Neural cell (in vitro differentiated cells): ENCODE measurements at regions not wholly inside any gene's neighbourhood (a gene's known extent, or its start where the extent isn't known, plus 50 kb on each side); places are given as distances from the start of the nearest gene placed in this dataset.

Experiments
- H2AFZ ChIP-seq: fragments of 200-600, 300-800 bp; sonication (generic), shearing (Covaris generic); 2 replicates; pipeline ENCODE4 v1.6.0; 2014; ENCODE audit warnings: low read depth, mild to moderate bottlenecking, antibody characterized with exemption, low read length, moderate library complexity
- H3F3A ChIP-seq: fragments of 200-600 bp; shearing (Covaris generic); 2 replicates; pipeline ENCODE4 v1.6.1; 2016; ENCODE audit warnings: mild to moderate bottlenecking, moderate library complexity, mixed read lengths, antibody characterized with exemption, low read length; ENCODE audit not compliant: insufficient read depth, poor library complexity, severe bottlenecking
- H3K27ac ChIP-seq: fragments of 200-600, 300-800 bp; sonication (generic), shearing (Covaris generic); 2 replicates; pipeline ENCODE4 v1.5.1; 2014; ENCODE audit warnings: mild to moderate bottlenecking, low read length, moderate library complexity
- H3K27me3 ChIP-seq: fragments of 300-800, 200-600 bp; sonication (generic), shearing (Covaris generic); 2 replicates; pipeline ENCODE4 v1.6.0; 2014; ENCODE audit warnings: mild to moderate bottlenecking, low read depth, low read length, moderate library complexity; ENCODE audit not compliant: insufficient read depth
- H3K36me3 ChIP-seq: fragments of 300-800, 200-600 bp; sonication (generic), shearing (Covaris generic); 2 replicates; pipeline ENCODE4 v1.5.1; 2014; ENCODE audit warnings: mild to moderate bottlenecking, antibody characterized with exemption, low read length, moderate library complexity; ENCODE audit not compliant: insufficient read depth
- H3K4me2 ChIP-seq: fragments of 300-800, 200-600 bp; sonication (generic), shearing (Covaris generic); 2 replicates; pipeline ENCODE4 v1.6.0; 2014; ENCODE audit warnings: mild to moderate bottlenecking, low read length
- H3K4me3 ChIP-seq: fragments of 300-800, 200-600 bp; sonication (generic), shearing (Covaris generic); 2 replicates; pipeline ENCODE4 v1.5.1; 2014; ENCODE audit warnings: mild to moderate bottlenecking, low read length, moderate library complexity
- H3K79me2 ChIP-seq: fragments of 200-600 bp; shearing (Covaris generic); replicated peaks from 2 replicates; pipeline ENCODE4 v1.6.0; 2014; ENCODE audit warnings: mild to moderate bottlenecking, low read length, moderate library complexity; ENCODE audit not compliant: insufficient read depth
- H3K9ac ChIP-seq: fragments of 300-800, 200-600 bp; sonication (generic), shearing (Covaris generic); 2 replicates; pipeline ENCODE4 v1.6.1; 2016; ENCODE audit warnings: mild to moderate bottlenecking, low read length, mixed read lengths
- H3K9me2 ChIP-seq: fragments of 200-600 bp; shearing (Covaris generic); 2 replicates; pipeline ENCODE4 v1.6.1; 2016; ENCODE audit warnings: mild to moderate bottlenecking, low read length, mixed read lengths; ENCODE audit not compliant: insufficient read depth
- H3K9me3 ChIP-seq: fragments of 200-600, 300-800 bp; sonication (generic), shearing (Covaris generic); 2 replicates; pipeline ENCODE4 v1.6.1; 2016; ENCODE audit warnings: mild to moderate bottlenecking, mixed run types, low read length, moderate library complexity, mixed read lengths
- H4K20me1 ChIP-seq: fragments of 200-600 bp; shearing (Covaris generic); 2 replicates; pipeline ENCODE4 v1.6.1; 2016; ENCODE audit warnings: mild to moderate bottlenecking, mixed run types; ENCODE audit not compliant: insufficient read depth
- CTCF ChIP-seq: fragments of 450-650 bp; IDR thresholded peaks from 2 replicates; pipeline ENCODE4 v1.5.1; 2014; ENCODE audit warnings: antibody characterized with exemption, mild to moderate bottlenecking, moderate library complexity; ENCODE audit not compliant: poor library complexity, severe bottlenecking
- EP300 ChIP-seq: fragments of 450-650 bp; conservative IDR thresholded peaks from 2 replicates; pipeline ENCODE4 v1.6.1; 2014; ENCODE audit warnings: antibody characterized with exemption, mild to moderate bottlenecking, moderate library complexity; ENCODE audit not compliant: poor library complexity, severe bottlenecking
- EZH2 ChIP-seq: fragments of 200-600, 300-800 bp; shearing (Covaris generic), sonication (generic); IDR thresholded peaks from 2 replicates; pipeline ENCODE4 v1.6.1; 2014; ENCODE audit warnings: antibody characterized with exemption, low read length, borderline replicate concordance, mild to moderate bottlenecking; ENCODE audit not compliant: insufficient read depth, poor library complexity, severe bottlenecking
- MXI1 ChIP-seq: fragments of 450-650 bp; conservative IDR thresholded peaks from 2 replicates; pipeline ENCODE4 v1.6.1; 2014; ENCODE audit warnings: antibody characterized with exemption, mild to moderate bottlenecking; ENCODE audit not compliant: poor library complexity, severe bottlenecking
- POLR2AphosphoS5 ChIP-seq: IDR thresholded peaks from 2 replicates; pipeline ENCODE4 v1.6.1; 2012
- RAD21 ChIP-seq: fragments of 450-650 bp; conservative IDR thresholded peaks from 2 replicates; pipeline ENCODE4 v1.6.1; 2014; ENCODE audit warnings: antibody characterized with exemption, mild to moderate bottlenecking, moderate library complexity
- REST ChIP-seq: IDR thresholded peaks from 2 replicates; pipeline ENCODE4 v1.6.1; 2012; ENCODE audit warnings: borderline replicate concordance
- SMC3 ChIP-seq: fragments of 450-650 bp; conservative IDR thresholded peaks from 2 replicates; pipeline ENCODE4 v1.6.1; 2014; ENCODE audit warnings: antibody characterized with exemption, mild to moderate bottlenecking, moderate library complexity; ENCODE audit not compliant: poor library complexity
- TAF1 ChIP-seq: IDR thresholded peaks from 2 replicates; pipeline ENCODE4 v1.6.1; 2012; ENCODE audit warnings: low read depth

DNA sequence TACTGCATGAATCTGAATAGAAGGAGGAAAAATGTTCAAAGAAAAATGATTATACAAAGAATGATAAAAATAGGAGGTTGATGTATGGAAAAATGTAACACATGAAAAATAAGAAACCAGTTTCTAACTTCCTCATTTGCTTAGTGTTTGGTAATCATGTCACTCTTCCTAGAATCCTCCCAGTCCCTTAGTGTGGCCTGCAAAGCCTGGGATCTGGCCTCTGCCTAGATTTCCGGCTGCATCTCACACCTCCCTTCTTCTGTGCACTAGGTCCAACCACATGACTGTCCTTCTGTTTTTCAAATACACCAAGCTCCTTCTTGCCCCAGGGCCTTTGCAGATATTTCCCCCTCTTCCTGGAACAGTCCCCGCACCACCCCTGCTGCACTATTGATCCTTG, 76.8 kb upstream of the RBMS1 start:
- Histone ChIP-seq H2AFZ (no peak overlapping the region), H3K9ac (no peak overlapping the region), H3K27ac (no peak overlapping the region), H3K36me3 (no peaks in the 10 kb centered on the region), H3F3A (no peaks in the 10 kb centered on the region), H4K20me1 (no peaks in the 10 kb centered on the region), H3K4me3 (no peak overlapping the region), H3K79me2 (no peaks in the 10 kb centered on the region), H3K27me3 (no peaks in the 10 kb centered on the region), H3K9me2 (no peaks in the 10 kb centered on the region), H3K9me3 (no peaks in the 10 kb centered on the region), H3K4me2 (no peak overlapping the region)
- no peak for TF ChIP-seq EZH2
- no peak for TF ChIP-seq SMC3
- TF ChIP-seq EP300, result no peak
- TF ChIP-seq CTCF, result no peak
- TF ChIP-seq RAD21, result no peak

- Histone ChIP-seq H3K4me2 (no peak overlapping the region), H3K9ac (no peak overlapping the region), H2AFZ (no peak overlapping the region), H3F3A (no peaks in the 10 kb centered on the region), H3K4me3 (no peak overlapping the region), H4K20me1 (no peaks in the 10 kb centered on the region), H3K79me2 (no peaks in the 10 kb centered on the region), H3K9me2 (no peaks in the 10 kb centered on the region), H3K27me3 (no peaks in the 10 kb centered on the region), H3K27ac (no peak overlapping the region), H3K36me3 (no peaks in the 10 kb centered on the region), H3K9me3 (no peaks in the 10 kb centered on the region)
- TF ChIP-seq MXI1 (no peak), TAF1 (no peak), POLR2AphosphoS5 (no peak), EP300 (no peak), CTCF (no peak), REST (no peak), RAD21 (no peak), EZH2 (no peak), SMC3 (no peak)
Measured at GRCh38 chr2:160574468-160575140, 81.0 kb upstream of the RBMS1 start.
